ENCODE measurements at regions not wholly inside any gene's neighbourhood (a gene's known extent, or its start where the extent isn't known, plus 50 kb on each side); places are given as distances from the start of the nearest gene placed in this dataset.

DNA sequence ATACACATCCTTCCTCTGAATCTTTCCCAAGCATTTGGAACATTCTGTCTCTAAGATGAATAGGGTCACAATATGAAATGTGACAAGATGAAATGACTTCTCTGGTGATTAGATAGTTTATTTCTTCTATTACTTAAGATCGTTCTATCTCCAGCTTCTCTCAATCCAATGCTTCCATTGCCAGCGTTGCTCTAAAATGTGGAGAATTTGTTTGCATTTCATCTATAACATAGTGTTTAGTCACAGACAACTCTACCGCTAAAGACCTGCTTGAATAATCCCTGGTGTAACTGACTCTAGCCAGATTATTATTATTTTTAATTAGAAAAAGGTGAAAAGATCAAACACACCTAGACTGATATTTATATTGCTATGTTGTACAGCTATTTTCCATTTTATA, 184.7 kb upstream of the PRICKLE1 start:
- no peak for DNase-seq (ENCODE audit: low read depth)
- TF ChIP-seq, protein P1, sequence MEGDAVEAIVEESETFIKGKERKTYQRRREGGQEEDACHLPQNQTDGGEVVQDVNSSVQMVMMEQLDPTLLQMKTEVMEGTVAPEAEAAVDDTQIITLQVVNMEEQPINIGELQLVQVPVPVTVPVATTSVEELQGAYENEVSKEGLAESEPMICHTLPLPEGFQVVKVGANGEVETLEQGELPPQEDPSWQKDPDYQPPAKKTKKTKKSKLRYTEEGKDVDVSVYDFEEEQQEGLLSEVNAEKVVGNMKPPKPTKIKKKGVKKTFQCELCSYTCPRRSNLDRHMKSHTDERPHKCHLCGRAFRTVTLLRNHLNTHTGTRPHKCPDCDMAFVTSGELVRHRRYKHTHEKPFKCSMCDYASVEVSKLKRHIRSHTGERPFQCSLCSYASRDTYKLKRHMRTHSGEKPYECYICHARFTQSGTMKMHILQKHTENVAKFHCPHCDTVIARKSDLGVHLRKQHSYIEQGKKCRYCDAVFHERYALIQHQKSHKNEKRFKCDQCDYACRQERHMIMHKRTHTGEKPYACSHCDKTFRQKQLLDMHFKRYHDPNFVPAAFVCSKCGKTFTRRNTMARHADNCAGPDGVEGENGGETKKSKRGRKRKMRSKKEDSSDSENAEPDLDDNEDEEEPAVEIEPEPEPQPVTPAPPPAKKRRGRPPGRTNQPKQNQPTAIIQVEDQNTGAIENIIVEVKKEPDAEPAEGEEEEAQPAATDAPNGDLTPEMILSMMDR (IDR thresholded peaks at IDR 0.05; ENCODE audit: low read depth, low read length, missing control alignments) = no peak
- H3K4me3 ChIP-seq (ENCODE audit: low read depth, low read length) = no peak overlapping the region

DNA sequence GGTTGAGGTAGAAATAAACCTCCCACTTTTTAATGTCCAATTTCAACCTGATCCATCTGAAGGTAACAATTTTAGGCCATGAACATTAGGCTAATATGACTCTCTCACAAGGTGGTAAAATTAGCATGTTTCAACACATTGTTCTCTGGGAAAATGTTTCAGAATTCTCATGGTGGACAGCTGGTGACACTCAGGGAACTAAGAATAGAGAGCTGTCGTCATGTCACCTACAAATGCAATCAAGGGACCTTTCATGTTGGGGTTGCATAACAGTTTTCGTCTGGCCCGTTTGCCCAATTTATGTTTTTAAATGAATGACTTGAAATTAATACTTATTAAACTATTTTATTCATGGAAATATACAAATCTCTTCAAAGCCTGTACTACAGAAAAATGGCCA, 180.7 kb upstream of the PRICKLE1 start:
- no peak for DNase-seq (ENCODE audit: low read depth)
- TF ChIP-seq, protein P1 (IDR thresholded peaks at IDR 0.05; ENCODE audit: low read depth, low read length, missing control alignments) = no peak
- no peak overlapping the region for H3K4me3 ChIP-seq (ENCODE audit: low read depth, low read length)

DNA sequence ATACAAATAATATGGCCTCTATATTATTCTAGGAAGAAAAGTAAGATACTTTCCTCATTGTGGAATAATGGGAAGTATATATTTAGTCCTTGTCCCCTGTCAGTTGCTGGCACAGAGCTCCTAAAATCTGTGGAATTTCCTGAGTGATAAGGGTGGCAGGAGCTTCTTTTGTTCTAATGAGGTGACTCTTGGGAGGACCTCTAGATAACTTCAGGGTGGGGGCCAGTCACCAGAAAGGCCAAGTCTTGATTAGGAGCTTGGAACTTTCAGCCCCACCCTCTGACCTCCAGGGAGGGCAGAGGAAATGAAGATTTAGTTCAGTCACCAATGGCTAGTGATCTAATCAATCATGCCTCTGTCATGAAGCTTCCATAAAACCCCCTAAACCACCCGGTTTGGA, 179.9 kb upstream of the PRICKLE1 start:
- no peak overlapping the region for H3K4me3 ChIP-seq (ENCODE audit: low read depth, low read length)
- TF ChIP-seq, protein P1 (IDR thresholded peaks at IDR 0.05; ENCODE audit: low read depth, low read length, missing control alignments) = no peak
- no peak for DNase-seq (ENCODE audit: low read depth)

DNA sequence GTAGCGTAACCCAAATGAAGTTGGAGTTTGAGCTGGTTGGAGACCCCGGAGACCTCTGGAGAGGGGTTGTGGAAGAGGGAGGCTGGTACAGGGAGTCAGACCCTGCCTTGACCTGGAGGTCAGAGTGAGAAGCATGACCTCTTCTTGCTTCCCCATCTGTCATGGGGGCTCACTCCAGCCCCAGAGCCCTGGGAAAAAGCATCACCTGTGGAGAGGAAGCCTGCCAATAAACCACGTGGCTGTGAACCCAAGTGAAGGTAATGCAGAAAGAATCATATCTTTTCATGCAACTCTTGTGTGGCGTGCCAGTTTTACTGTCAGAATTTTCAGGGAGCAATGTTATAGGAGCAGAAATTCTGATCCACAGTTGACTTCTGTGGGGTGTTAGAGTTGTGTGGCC, 178.5 kb upstream of the PRICKLE1 start:
- no peak for DNase-seq (ENCODE audit: low read depth)
- no peak overlapping the region for H3K4me3 ChIP-seq (ENCODE audit: low read depth, low read length)
- TF ChIP-seq, protein P1 (IDR thresholded peaks at IDR 0.05; ENCODE audit: low read depth, low read length, missing control alignments) = no peak

DNA sequence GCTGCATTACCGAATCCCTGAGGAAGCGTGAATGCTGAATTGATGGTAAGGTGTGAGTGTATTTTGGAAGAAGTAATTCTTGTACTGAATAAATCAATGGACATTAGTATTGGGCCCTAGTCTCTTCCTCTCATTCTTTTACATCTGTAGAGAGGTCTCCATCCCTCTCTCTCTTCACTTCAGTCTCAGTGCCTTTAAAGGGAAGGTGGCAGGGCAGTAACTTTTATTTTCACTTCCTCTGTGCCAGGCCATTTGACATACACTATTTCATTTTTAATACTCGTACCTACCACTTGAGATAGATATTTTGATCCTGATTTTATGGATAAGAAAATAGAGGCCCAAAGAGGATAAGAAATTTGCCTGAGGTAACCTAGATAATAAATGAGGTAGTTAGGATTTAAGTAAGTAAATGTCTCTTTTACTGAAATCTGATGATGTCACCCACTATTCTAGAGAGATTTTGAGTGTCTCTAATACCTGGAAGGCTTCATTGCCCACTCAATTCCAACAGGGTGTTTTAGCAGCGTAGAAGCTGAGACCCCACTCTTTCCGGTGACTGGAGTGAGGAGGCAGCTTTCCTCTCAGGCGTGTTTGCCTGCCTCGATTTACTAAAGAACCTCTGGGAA, 177.9 kb upstream of the PRICKLE1 start:
- DNase-seq (ENCODE audit: low read depth) = no peak
- H3K4me3 ChIP-seq (ENCODE audit: low read depth, low read length) = no peak overlapping the region
- TF ChIP-seq, protein P1 (IDR thresholded peaks at IDR 0.05; ENCODE audit: low read depth, low read length, missing control alignments) = no peak

DNA sequence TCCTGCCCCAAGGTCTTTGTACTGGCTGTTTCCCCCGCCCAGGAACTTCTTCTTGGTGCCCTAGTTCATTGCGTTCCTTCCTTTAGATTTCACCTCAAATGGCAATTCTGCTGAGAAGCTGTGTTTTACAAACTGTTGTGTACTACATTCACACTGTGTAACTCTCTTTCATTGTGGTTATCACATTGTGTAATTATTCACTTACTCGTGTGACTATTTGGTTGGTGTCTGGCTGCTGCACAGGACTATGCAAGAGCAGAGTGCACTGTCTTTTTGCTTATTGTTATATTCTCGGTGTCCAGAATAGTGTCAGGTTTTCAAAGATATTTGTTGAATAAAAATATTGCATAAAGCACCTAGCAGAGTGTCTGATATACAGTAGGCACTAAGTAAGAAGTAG, 177.2 kb upstream of the PRICKLE1 start:
- TF ChIP-seq, protein P1 (IDR thresholded peaks at IDR 0.05; ENCODE audit: low read depth, low read length, missing control alignments) = no peak
- no peak for DNase-seq (ENCODE audit: low read depth)
- H3K4me3 ChIP-seq (ENCODE audit: low read depth, low read length) = no peak overlapping the region

DNA sequence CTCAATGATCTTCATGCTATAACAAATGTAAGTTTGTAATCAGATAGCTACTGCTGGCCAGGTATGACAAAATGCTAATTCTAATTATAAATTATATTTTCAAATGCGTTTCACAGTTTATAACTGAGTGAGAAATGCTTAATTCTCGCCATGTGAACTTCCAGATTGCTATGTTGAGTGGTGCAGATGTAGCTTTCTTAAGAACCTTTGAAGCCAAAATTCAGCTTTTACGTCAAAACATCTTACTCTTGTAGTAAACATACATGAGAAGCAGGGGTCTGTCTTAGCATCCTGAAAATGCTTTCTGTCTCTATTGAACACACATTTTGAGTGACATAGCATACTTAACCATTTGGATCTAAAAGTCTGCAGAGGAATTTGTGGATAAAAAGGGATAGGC, 176.5 kb upstream of the PRICKLE1 start:
- DNase-seq (ENCODE audit: low read depth) = no peak
- TF ChIP-seq, protein P1 (IDR thresholded peaks at IDR 0.05; ENCODE audit: low read depth, low read length, missing control alignments) = no peak
- H3K4me3 ChIP-seq (ENCODE audit: low read depth, low read length) = no peak overlapping the region
